GM13976 (cell line): ENCODE measurements at regions not wholly inside any gene's neighbourhood (a gene's known extent, or its start where the extent isn't known, plus 50 kb on each side); places are given as distances from the start of the nearest gene placed in this dataset.

Experiments
- DNase-seq: peaks from one replicate; pipeline ENCODE4 v3.0.0; 2012; ENCODE audit warnings: low spot score
- CTCF ChIP-seq: IDR thresholded peaks from 2 replicates; pipeline ENCODE4 v1.5.1; 2012; ENCODE audit warnings: borderline replicate concordance, mild to moderate bottlenecking; ENCODE audit not compliant: insufficient read depth; ENCODE audit errors: extremely low read depth, missing control alignments, control extremely low read depth
- in situ Hi-C: fragments of 300-500 bp; cut with MboI; formaldehyde crosslinking; loops from one replicate; pipeline ENCODE4 v1.12.0; 2022; ENCODE audit warnings: low sequenced_read_pairs, mixed read lengths, inconsistent platforms; ENCODE audit not compliant: unreplicated experiment

GRCh38 chr2:238743243-238744065 is 104.4 kb upstream of the TWIST2 start:
- no peak for DNase-seq
- in situ Hi-C loops: no loop called here
- no peak for TF ChIP-seq CTCF

- no peak for DNase-seq
- no peak for TF ChIP-seq CTCF
- in situ Hi-C loops: no loop called here
Observed at GRCh38 chr2:238744951-238745350, 102.9 kb upstream of the TWIST2 start.

- TF ChIP-seq CTCF: no peak
- in situ Hi-C loops: no loop called here
- no peak for DNase-seq
Observed at GRCh38 chr2:238745997-238746396, 101.9 kb upstream of the TWIST2 start.

GRCh38 chr2:238747114-238747513 is 100.8 kb upstream of the TWIST2 start:
- in situ Hi-C loops: no loop called here
- no peak for TF ChIP-seq CTCF
- no peak for DNase-seq

- no peak for DNase-seq
- no peak for TF ChIP-seq CTCF
- in situ Hi-C loops: no loop called here
Observed at GRCh38 chr2:238747557-238747956, 100.3 kb upstream of the TWIST2 start.

GRCh38 chr2:238750212-238750904 is 97.5 kb upstream of the TWIST2 start:
- DNase-seq: no peak
- no peak for TF ChIP-seq CTCF

More at GRCh38 chr2:238750212-238750904, 97.5 kb upstream of the TWIST2 start:
- in situ Hi-C loops: no loop called here
